RWPE2 (cell line): ENCODE measurements at regions not wholly inside any gene's neighbourhood (a gene's known extent, or its start where the extent isn't known, plus 50 kb on each side); places are given as distances from the start of the nearest gene placed in this dataset.

ENCODE experiments used
- ATAC-seq: fragments of 200-7000 bp; cut with Tn5 transposase; 3 replicates; pipeline ENCODE4 v1.9.1; 2021; ENCODE audit warnings: low read depth
- DNase-seq: peaks from one replicate; pipeline ENCODE4 v3.0.0-alpha.2; 2020; ENCODE audit warnings: low spot score
- H3K27ac ChIP-seq: fragments of 450-650 bp; 2 replicates; pipeline ENCODE4 v1.5.1; 2017; ENCODE audit warnings: mild to moderate bottlenecking; ENCODE audit not compliant: poor library complexity, severe bottlenecking
- H3K27me3 ChIP-seq: fragments of 250-450 bp; sonication (Bioruptor Pico); 2 replicates; pipeline ENCODE4 v1.5.1; 2021; ENCODE audit warnings: mild to moderate bottlenecking, moderate library complexity; ENCODE audit not compliant: insufficient read depth, poor library complexity, severe bottlenecking
- H3K36me3 ChIP-seq: fragments of 250-450 bp; sonication (Bioruptor Pico); 2 replicates; pipeline ENCODE4 v1.5.1; 2020; ENCODE audit warnings: low read depth, mild to moderate bottlenecking, moderate library complexity
- H3K4me1 ChIP-seq: fragments of 250-450 bp; sonication (Bioruptor Pico); 2 replicates; pipeline ENCODE4 v1.5.1; 2021; ENCODE audit warnings: mild to moderate bottlenecking, moderate library complexity; ENCODE audit not compliant: insufficient read depth, poor library complexity, severe bottlenecking
- H3K4me3 ChIP-seq: fragments of 250-450 bp; sonication (Bioruptor Pico); 2 replicates; pipeline ENCODE4 v1.5.1; 2021; ENCODE audit warnings: mild to moderate bottlenecking, moderate library complexity; ENCODE audit not compliant: severe bottlenecking
- H3K9me3 ChIP-seq: fragments of 250-450 bp; sonication (Bioruptor Pico); 2 replicates; pipeline ENCODE4 v1.5.1; 2021; ENCODE audit warnings: mild to moderate bottlenecking, moderate library complexity; ENCODE audit not compliant: severe bottlenecking
- TF ChIP-seq, protein P1 (sequence below): fragments of 450-650 bp; IDR thresholded peaks from one replicate; pipeline ENCODE4 v1.5.1; 2017; ENCODE audit warnings: mild to moderate bottlenecking, moderate library complexity; ENCODE audit not compliant: poor library complexity, severe bottlenecking

DNA sequence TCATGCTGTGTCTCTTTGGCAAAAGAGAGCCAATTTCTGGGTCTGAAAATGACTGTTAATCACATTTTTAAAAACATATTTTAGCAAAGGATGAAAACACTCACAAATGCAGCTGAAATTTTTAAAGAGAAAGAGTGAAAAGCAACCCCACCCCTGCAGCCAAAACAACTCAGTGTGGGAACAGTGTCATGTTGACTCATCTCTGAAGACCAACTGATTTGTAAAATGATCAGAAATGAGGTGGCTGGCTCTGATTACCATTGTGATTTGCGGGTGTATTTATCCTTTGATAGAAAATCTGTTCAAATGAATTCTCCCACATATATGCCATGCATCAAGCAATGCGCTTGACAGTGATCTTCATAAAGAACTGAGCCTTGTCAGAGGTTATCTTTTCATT is 287.0 kb upstream of the ESRRG start:
- Histone ChIP-seq H3K4me1 (no peaks in the 10 kb centered on the region), H3K27me3 (no peaks in the 10 kb centered on the region), H3K27ac (no peak overlapping the region), H3K36me3 (no peaks in the 10 kb centered on the region), H3K4me3 (no peak overlapping the region), H3K9me3 (no peaks in the 10 kb centered on the region)
- TF ChIP-seq, protein P1, sequence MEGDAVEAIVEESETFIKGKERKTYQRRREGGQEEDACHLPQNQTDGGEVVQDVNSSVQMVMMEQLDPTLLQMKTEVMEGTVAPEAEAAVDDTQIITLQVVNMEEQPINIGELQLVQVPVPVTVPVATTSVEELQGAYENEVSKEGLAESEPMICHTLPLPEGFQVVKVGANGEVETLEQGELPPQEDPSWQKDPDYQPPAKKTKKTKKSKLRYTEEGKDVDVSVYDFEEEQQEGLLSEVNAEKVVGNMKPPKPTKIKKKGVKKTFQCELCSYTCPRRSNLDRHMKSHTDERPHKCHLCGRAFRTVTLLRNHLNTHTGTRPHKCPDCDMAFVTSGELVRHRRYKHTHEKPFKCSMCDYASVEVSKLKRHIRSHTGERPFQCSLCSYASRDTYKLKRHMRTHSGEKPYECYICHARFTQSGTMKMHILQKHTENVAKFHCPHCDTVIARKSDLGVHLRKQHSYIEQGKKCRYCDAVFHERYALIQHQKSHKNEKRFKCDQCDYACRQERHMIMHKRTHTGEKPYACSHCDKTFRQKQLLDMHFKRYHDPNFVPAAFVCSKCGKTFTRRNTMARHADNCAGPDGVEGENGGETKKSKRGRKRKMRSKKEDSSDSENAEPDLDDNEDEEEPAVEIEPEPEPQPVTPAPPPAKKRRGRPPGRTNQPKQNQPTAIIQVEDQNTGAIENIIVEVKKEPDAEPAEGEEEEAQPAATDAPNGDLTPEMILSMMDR = no peak
- DNase-seq (no peak), ATAC-seq (no peak)

GRCh38 chr1:217009376-217009775 is 286.1 kb upstream of the ESRRG start:
- H3K27ac ChIP-seq = no peak overlapping the region
- TF ChIP-seq, protein P1 = no peak
- no peak overlapping the region for H3K4me3 ChIP-seq
- H3K27me3 ChIP-seq = no peaks in the 10 kb centered on the region
- DNase-seq (no peak), ATAC-seq (no peak)
- no peaks in the 10 kb centered on the region for H3K36me3 ChIP-seq
- no peaks in the 10 kb centered on the region for H3K9me3 ChIP-seq
- H3K4me1 ChIP-seq = no peaks in the 10 kb centered on the region

GRCh38 chr1:217004776-217005436 is 281.7 kb upstream of the ESRRG start:
- ATAC-seq (no peak), DNase-seq (no peak)
- Histone ChIP-seq H3K4me1 (no peaks in the 10 kb centered on the region), H3K4me3 (no peak overlapping the region), H3K27me3 (no peaks in the 10 kb centered on the region), H3K36me3 (no peaks in the 10 kb centered on the region), H3K27ac (no peak overlapping the region), H3K9me3 (no peaks in the 10 kb centered on the region)
- TF ChIP-seq, protein P1 = no peak

DNA sequence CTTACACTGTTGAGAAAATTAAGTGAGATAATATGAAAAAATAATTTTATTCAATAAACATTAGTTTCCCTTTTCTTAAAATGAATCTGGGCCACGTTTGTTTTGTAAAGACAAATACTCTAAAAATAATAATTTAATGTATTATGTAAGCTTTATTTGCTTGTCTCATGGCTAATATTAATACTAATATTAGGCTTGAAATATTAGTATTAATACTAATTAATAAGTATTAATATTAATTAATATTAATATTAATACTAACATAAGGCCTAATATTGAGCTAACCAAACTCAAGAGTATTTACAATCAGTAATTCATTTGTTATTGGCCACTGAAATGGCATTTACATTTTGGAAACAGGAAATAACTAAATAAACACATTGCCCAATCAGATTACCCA is 280.1 kb upstream of the ESRRG start:
- DNase-seq (no peak), ATAC-seq (no peak)
- Histone ChIP-seq H3K4me1 (no peaks in the 10 kb centered on the region), H3K36me3 (no peaks in the 10 kb centered on the region), H3K27ac (no peak overlapping the region), H3K9me3 (no peaks in the 10 kb centered on the region), H3K27me3 (no peaks in the 10 kb centered on the region), H3K4me3 (no peak overlapping the region)
- TF ChIP-seq, protein P1 = no peak

- TF ChIP-seq, protein P1 = no peak
- Histone ChIP-seq H3K9me3 (no peaks in the 10 kb centered on the region), H3K27ac (no peak overlapping the region), H3K4me3 (no peak overlapping the region), H3K27me3 (no peaks in the 10 kb centered on the region), H3K36me3 (no peaks in the 10 kb centered on the region), H3K4me1 (no peaks in the 10 kb centered on the region)
- DNase-seq = no peak
- ATAC-seq = no peak
Measured at GRCh38 chr1:216997831-216998230, 274.6 kb upstream of the ESRRG start.
